AML-193 (cell line): ENCODE measurements at regions not wholly inside any gene's neighbourhood (a gene's known extent, or its start where the extent isn't known, plus 50 kb on each side); places are given as distances from the start of the nearest gene placed in this dataset.
"Not testable (repeated sequence)": the region's sequence is repeated elsewhere in the genome, so short reads cannot be mapped to it uniquely, and the experiment has no call there.

Experiments
- DNase-seq, 2 experiments: peaks; one replicate each; lab custom pipeline; 2025; lab: John Stamatoyannopoulos, UW

GRCh38 chr22:49413146-49413545 lies 414.5 kb downstream of the BRD1 start:
- no peak for DNase-seq

GRCh38 chr22:49412236-49412635 lies 415.4 kb downstream of the BRD1 start:
- no peak for DNase-seq

GRCh38 chr22:49411236-49411635 lies 416.4 kb downstream of the BRD1 start:
- no peak for DNase-seq

GRCh38 chr22:49408102-49408836 lies 419.4 kb downstream of the BRD1 start:
- DNase-seq: no peak

GRCh38 chr22:49406879-49407587 lies 420.6 kb downstream of the BRD1 start:
- DNase-seq: no peak

- DNase-seq: no peak
Observed at GRCh38 chr22:49406047-49406650, 421.5 kb downstream of the BRD1 start.

GRCh38 chr22:49405590-49405989 lies 422.1 kb downstream of the BRD1 start:
- DNase-seq: no peak

- DNase-seq: no peak
Observed at GRCh38 chr22:49404576-49405241, 423.0 kb downstream of the BRD1 start.

- no peak for DNase-seq
Observed at GRCh38 chr22:49404020-49404419, 423.7 kb downstream of the BRD1 start.

GRCh38 chr22:49403102-49403501 lies 424.6 kb downstream of the BRD1 start:
- no peak for DNase-seq

GRCh38 chr22:49402169-49402568 lies 425.5 kb downstream of the BRD1 start:
- no peak for DNase-seq

GRCh38 chr22:49400941-49401598 lies 426.6 kb downstream of the BRD1 start:
- no peak for DNase-seq

GRCh38 chr22:49400136-49400940 lies 427.3 kb downstream of the BRD1 start:
- DNase-seq: no peak

GRCh38 chr22:49398646-49399045 lies 429.0 kb downstream of the BRD1 start:
- no peak for DNase-seq

- no peak for DNase-seq
Observed at GRCh38 chr22:49398115-49398514, 429.6 kb downstream of the BRD1 start.

- no peak for DNase-seq
Observed at GRCh38 chr22:49396817-49397216, 430.9 kb downstream of the BRD1 start.

- DNase-seq: no peak
Observed at GRCh38 chr22:49395617-49396016, 432.1 kb downstream of the BRD1 start.

GRCh38 chr22:49395062-49395461 lies 432.6 kb downstream of the BRD1 start:
- DNase-seq: not testable (repeated sequence)

GRCh38 chr22:49394116-49394785 lies 433.4 kb downstream of the BRD1 start:
- DNase-seq: no peak

GRCh38 chr22:49393526-49393925 lies 434.1 kb downstream of the BRD1 start:
- DNase-seq: no peak
